Tibial artery (tissue), 4 donors: ENCODE measurements at regions not wholly inside any gene's neighbourhood (a gene's known extent, or its start where the extent isn't known, plus 50 kb on each side); places are given as distances from the start of the nearest gene placed in this dataset.
A peak's percentile ranks its signal among the peaks of the same experiment; 100 is the strongest.

Experiments used
- DNase-seq, 2 donors: peaks; one replicate each; pipeline ENCODE4 v3.0.0-alpha.2; 2019
- H3K27ac ChIP-seq, 2 donors: fragments of 200-600 bp; sonication (generic) in 1 of 2; 1 replicate in 1 of 2; 2 replicates in 1 of 2; pipeline ENCODE4 v1.5.1; 2018 to 2019; ENCODE audit warnings: mild to moderate bottlenecking in 1 of 2
- H3K27me3 ChIP-seq, 2 donors: fragments of 200-600 bp; sonication (generic) in 1 of 2; one replicate each; pipeline versions ENCODE4 v1.5.1 to v1.6.0; 2016 to 2019
- H3K36me3 ChIP-seq, 3 donors: fragments of 200-600 bp; sonication (generic) in 2 of 3; one replicate each; pipeline ENCODE4 v1.5.1; 2016 to 2019; ENCODE audit warnings: mild to moderate bottlenecking in 2 of 3
- H3K4me1 ChIP-seq, 4 donors: fragments of 200-600 bp; sonication (generic) in 2 of 4; 1 replicate in 3 of 4; 2 replicates in 1 of 4; pipeline ENCODE4 v1.5.1; 2016 to 2019
- H3K4me3 ChIP-seq, 2 donors: fragments of 200-600 bp; sonication (generic) in 1 of 2; 1 replicate in 1 of 2; 2 replicates in 1 of 2; pipeline ENCODE4 v1.5.1; 2018 to 2019; ENCODE audit warnings: mild to moderate bottlenecking in 2 of 2
- H3K9me3 ChIP-seq, 3 donors: fragments of 200-600 bp; sonication (generic) in 1 of 3; one replicate each; pipeline ENCODE4 v1.5.1; 2016 to 2019
- intact Hi-C: fragments of 100-400 bp; cut with DNase I; formaldehyde crosslinking; loops from one replicate; pipeline ENCODE4 v1.15.0; 2023; ENCODE audit warnings: low total_unique reads
- TF ChIP-seq, protein P1 (sequence below), 2 experiments: fragments of 200-600 bp in 1 of 2; fragments of 450-650 bp in 1 of 2; IDR thresholded peaks; one replicate each; pipeline ENCODE4 v1.5.1; 2017 to 2019; ENCODE audit warnings: antibody characterized with exemption in 2 of 2, mild to moderate bottlenecking in 1 of 2, moderate library complexity in 1 of 2

DNA sequence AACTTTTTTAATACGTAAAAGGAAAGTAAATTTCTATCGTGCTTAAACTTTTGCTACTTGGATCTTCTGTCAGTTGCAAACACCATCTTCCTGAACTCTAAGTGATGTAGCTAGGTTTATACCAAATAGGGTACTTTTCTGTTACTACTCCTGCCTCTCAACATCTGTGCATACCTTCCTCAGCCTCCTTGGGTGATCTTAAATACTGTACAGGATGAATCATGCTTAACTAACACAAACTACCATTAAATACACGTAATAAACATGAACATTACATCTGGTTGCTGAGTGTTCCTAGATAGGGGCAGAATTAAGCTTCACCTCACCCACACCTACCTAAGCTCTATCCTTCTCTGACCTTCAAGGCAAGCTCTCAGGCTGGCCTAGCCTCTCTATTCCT is 398.0 kb downstream of the TXNL1 start:
- intact Hi-C loops: no loop called here
- DNase-seq: no peak
- TF ChIP-seq, protein P1, sequence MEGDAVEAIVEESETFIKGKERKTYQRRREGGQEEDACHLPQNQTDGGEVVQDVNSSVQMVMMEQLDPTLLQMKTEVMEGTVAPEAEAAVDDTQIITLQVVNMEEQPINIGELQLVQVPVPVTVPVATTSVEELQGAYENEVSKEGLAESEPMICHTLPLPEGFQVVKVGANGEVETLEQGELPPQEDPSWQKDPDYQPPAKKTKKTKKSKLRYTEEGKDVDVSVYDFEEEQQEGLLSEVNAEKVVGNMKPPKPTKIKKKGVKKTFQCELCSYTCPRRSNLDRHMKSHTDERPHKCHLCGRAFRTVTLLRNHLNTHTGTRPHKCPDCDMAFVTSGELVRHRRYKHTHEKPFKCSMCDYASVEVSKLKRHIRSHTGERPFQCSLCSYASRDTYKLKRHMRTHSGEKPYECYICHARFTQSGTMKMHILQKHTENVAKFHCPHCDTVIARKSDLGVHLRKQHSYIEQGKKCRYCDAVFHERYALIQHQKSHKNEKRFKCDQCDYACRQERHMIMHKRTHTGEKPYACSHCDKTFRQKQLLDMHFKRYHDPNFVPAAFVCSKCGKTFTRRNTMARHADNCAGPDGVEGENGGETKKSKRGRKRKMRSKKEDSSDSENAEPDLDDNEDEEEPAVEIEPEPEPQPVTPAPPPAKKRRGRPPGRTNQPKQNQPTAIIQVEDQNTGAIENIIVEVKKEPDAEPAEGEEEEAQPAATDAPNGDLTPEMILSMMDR (IDR thresholded peaks at IDR 0.05): no peak
- no peaks in the 10 kb centered on the region for H3K4me1 ChIP-seq
- no peaks in the 10 kb centered on the region for H3K27me3 ChIP-seq
- H3K9me3 ChIP-seq: no peaks in the 10 kb centered on the region
- H3K27ac ChIP-seq: no peak overlapping the region
- H3K36me3 ChIP-seq: no peaks in the 10 kb centered on the region
- no peak overlapping the region for H3K4me3 ChIP-seq

DNA sequence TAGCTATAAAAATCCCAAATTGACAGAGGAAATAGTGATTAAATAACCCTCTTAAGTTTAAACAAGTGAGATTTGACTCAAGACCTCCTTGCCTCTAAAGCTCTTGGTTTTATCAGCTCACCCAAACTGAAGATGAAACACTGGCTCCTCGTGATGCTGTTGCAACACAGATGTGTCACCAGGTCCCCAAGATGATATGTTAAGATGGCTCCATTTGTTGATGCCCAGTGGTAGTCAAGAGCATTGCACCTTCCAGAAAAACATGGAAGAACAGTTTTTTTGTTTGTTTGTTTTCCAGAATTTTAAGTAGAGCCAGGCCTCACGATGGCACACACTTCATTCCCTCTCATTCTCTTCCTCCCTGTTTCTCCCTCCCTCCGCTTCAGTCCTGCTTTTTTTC is 399.8 kb downstream of the TXNL1 start:
- Histone ChIP-seq H3K4me1 (peaks cover 0 to 6% (median 0%) of the 10 kb centered on the region in 4 donors), H3K27me3 (no peaks in the 10 kb centered on the region), H3K9me3 (no peaks in the 10 kb centered on the region), H3K36me3 (no peaks in the 10 kb centered on the region), H3K27ac (no peak overlapping the region), H3K4me3 (no peak overlapping the region)
- TF ChIP-seq, protein P1 (IDR thresholded peaks at IDR 0.05): no peak
- DNase-seq: no peak
- intact Hi-C loops: no loop called here

DNA sequence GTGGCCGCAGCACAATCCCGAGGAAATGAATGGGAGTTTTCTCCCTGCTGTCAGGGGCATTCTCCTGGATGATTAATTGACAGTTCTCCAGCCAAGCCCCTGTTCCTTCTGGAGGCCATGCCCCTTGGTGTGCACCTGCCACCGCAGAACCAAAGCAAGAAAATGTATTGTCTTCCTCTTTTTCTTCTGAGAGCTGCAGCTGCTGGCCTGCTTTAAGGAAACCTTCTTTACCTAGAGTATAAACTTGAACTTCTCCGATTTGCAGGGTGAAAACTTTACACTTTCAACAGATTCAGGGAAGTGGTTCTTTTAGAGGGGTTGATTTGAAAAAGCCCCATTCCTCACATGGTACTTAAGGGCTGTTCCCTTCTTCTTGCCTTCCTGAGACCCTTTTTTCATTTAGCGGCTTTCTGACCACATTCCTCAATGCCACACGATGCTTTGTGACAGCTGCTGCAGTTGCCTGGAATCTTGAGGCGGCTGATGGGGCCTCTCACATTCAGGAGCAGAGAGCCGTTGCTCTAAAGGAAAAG is 402.8 kb downstream of the TXNL1 start:
- intact Hi-C loops: no loop called here
- Histone ChIP-seq H3K9me3 (no peaks in the 10 kb centered on the region), H3K36me3 (no peaks in the 10 kb centered on the region), H3K4me3 (no peak overlapping the region), H3K27me3 (no peaks in the 10 kb centered on the region), H3K27ac (no peak overlapping the region), H3K4me1 (peaks cover 0 to 9% (median 2%) of the 10 kb centered on the region in 4 donors)
- DNase-seq: no peak
- TF ChIP-seq, protein P1 (IDR thresholded peaks at IDR 0.05): no peak

DNA sequence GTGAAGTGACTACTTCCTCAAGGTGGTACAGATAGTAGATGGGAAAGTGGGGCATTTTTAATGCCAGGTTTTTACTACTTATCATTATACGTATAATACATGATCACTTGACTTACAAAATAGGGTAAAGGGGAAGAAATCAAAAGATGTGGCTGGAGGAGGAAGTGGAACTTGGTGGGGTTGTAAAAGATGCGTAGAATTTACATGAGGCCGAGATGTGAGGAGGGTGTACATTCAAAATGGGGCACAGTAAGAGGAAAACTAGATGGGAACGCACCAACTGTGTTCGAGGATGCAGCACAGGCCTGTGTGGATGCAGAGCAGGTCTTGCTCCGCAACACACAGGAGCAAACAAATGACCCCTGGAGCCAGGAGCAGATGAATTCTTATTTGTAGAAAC is 403.3 kb downstream of the TXNL1 start:
- Histone ChIP-seq H3K9me3 (no peaks in the 10 kb centered on the region), H3K4me3 (no peak overlapping the region), H3K27me3 (no peaks in the 10 kb centered on the region), H3K36me3 (no peaks in the 10 kb centered on the region), H3K4me1 (peaks cover 0 to 9% (median 2%) of the 10 kb centered on the region in 4 donors), H3K27ac (no peak overlapping the region)
- TF ChIP-seq, protein P1 (IDR thresholded peaks at IDR 0.05): no peak
- intact Hi-C loops: no loop called here
- no peak for DNase-seq

DNA sequence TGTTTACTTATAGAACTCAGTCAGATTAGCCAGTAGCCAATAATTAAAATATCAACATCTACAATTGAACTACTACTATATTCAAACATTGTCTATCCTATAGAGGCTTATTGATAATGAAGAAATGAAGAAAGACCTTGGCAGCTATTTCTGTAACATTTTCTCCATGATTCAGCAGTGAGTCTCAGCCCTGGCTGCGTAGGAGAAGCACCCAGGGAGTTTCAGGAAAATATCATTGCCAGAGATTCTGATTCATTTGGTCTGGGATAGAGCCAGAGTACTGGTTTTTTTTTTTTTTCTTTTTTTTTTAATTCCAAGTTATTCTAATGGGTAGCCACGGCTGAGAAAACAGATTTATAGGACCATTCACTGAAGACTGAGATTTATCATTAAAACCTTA is 404.8 kb downstream of the TXNL1 start:
- H3K9me3 ChIP-seq: no peaks in the 10 kb centered on the region
- TF ChIP-seq, protein P1 (IDR thresholded peaks at IDR 0.05): no peak
- no peaks in the 10 kb centered on the region for H3K27me3 ChIP-seq
- intact Hi-C loops: no loop called here
- no peaks in the 10 kb centered on the region for H3K36me3 ChIP-seq
- peaks cover 0 to 9% (median 2%) of the 10 kb centered on the region in 4 donors for H3K4me1 ChIP-seq
- no peak overlapping the region for H3K4me3 ChIP-seq
- peak in 1 of 2 donors; percentile 42 for DNase-seq
- H3K27ac ChIP-seq: peak overlapping the region in 1 of 2 donors; percentile 12

DNA sequence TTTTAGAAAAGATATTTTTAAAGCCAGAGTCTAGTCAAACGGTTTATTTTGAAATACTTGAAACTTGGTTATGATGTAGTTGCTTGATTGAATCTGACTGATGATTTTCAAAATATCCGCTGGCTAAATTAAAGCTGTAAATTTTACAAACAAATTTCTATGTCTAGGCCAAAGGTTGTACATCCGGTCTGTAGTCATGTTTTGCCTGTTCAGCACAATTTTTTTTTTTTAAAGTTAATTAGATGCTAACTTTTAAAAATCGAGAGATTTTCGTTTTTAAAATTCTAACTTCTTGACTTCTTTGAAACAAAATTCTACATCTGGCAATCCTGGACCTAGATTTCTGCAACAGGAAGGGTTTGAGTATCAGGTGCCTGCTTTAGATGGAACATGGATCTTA is 412.4 kb downstream of the TXNL1 start:
- TF ChIP-seq, protein P1 (IDR thresholded peaks at IDR 0.05): no peak

More for the DNA sequence above, 412.4 kb downstream of the TXNL1 start:
- intact Hi-C loops: no loop called here
- Histone ChIP-seq H3K27me3 (no peaks in the 10 kb centered on the region), H3K4me1 (peaks cover 0 to 12% (median 0%) of the 10 kb centered on the region in 4 donors), H3K36me3 (no peaks in the 10 kb centered on the region), H3K4me3 (no peak overlapping the region), H3K27ac (no peak overlapping the region), H3K9me3 (no peaks in the 10 kb centered on the region)
- no peak for DNase-seq
